SU-DHL-6 (cell line): ENCODE measurements at regions not wholly inside any gene's neighbourhood (a gene's known extent, or its start where the extent isn't known, plus 50 kb on each side); places are given as distances from the start of the nearest gene placed in this dataset.

Source experiments
- CTCF ChIP-seq: fragments of 200-600 bp; sonication (generic); IDR thresholded peaks from one replicate; pipeline ENCODE4 v1.5.1; 2017; ENCODE audit warnings: antibody characterized with exemption, mild to moderate bottlenecking, low read length, moderate library complexity; ENCODE audit not compliant: insufficient read depth, poor library complexity, severe bottlenecking
- EZH2phosphoT487 ChIP-seq: fragments of 200-600 bp; sonication (generic), shearing (Covaris generic); conservative IDR thresholded peaks from 2 replicates; pipeline ENCODE4 v1.6.1; 2018; ENCODE audit warnings: mild to moderate bottlenecking, antibody characterized with exemption, low read length, moderate library complexity, mixed read lengths

DNA sequence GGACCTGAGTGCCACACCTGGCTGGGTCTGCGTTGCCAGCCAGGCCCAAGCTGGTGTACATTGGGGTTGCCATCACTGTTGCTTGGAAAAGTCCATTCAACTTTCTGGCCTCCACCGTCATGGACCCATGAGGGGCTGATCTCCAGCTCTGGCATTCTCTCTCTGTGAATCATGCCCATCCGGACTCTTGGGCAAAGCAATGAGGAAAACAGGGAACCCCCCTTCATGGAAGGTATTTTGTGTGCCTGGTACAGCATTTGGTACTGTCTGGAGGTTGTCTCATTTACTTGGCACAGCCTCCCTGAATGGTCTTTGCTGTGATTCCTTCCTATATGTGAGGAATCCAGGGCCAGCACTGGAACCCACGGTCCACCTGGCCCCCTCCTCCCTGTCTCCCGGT lies 99.4 kb downstream of the FOXD2 start:
- TF ChIP-seq CTCF (no peak), EZH2phosphoT487 (no peak)
